DOHH2 (cell line): ENCODE measurements at regions not wholly inside any gene's neighbourhood (a gene's known extent, or its start where the extent isn't known, plus 50 kb on each side); places are given as distances from the start of the nearest gene placed in this dataset.
"Not testable (repeated sequence)": the region's sequence is repeated elsewhere in the genome, so short reads cannot be mapped to it uniquely, and the experiment has no call there.

Experiments used
- H3F3A ChIP-seq: fragments of 200-600 bp; sonication (generic), shearing (Covaris generic); 2 replicates; pipeline ENCODE4 v1.6.0; 2016; ENCODE audit warnings: antibody characterized with exemption, mild to moderate bottlenecking; ENCODE audit not compliant: control insufficient read depth, insufficient read depth
- H3K27ac ChIP-seq: fragments of 200-600 bp; sonication (generic); 2 replicates; pipeline ENCODE4 v1.5.1; 2014; ENCODE audit warnings: low read depth, mild to moderate bottlenecking, low read length, moderate library complexity
- H3K27me3 ChIP-seq: fragments of 200-600 bp; sonication (generic); 2 replicates; pipeline ENCODE4 v1.6.1; 2014; ENCODE audit warnings: mild to moderate bottlenecking, low read length, mixed read lengths; ENCODE audit not compliant: control insufficient read depth
- H3K36me3 ChIP-seq: fragments of 200-600 bp; sonication (generic); 2 replicates; pipeline ENCODE4 v1.6.1; 2014; ENCODE audit warnings: mild to moderate bottlenecking, low read length, moderate library complexity, mixed read lengths; ENCODE audit not compliant: control insufficient read depth
- H3K4me1 ChIP-seq: fragments of 200-600 bp; sonication (generic); 2 replicates; pipeline ENCODE4 v1.6.1; 2014; ENCODE audit warnings: mild to moderate bottlenecking, low read length, mixed read lengths; ENCODE audit not compliant: control insufficient read depth
- H3K4me2 ChIP-seq: fragments of 200-600 bp; sonication (generic); 2 replicates; pipeline ENCODE4 v1.6.0; 2014; ENCODE audit warnings: mild to moderate bottlenecking, low read length, moderate library complexity
- H3K4me3 ChIP-seq: fragments of 200-600 bp; sonication (generic); 2 replicates; pipeline ENCODE4 v1.5.1; 2014; ENCODE audit warnings: mild to moderate bottlenecking, low read length, mixed read lengths
- H3K79me2 ChIP-seq: fragments of 200-600 bp; sonication (generic); 2 replicates; pipeline ENCODE4 v1.6.1; 2014; ENCODE audit warnings: mild to moderate bottlenecking, low read length, mixed read lengths; ENCODE audit not compliant: control insufficient read depth
- H3K9me2 ChIP-seq: fragments of 200-600 bp; sonication (generic); replicated peaks from 2 replicates; pipeline ENCODE4 v1.6.1; 2014; ENCODE audit warnings: mild to moderate bottlenecking, low read length, mixed read lengths; ENCODE audit not compliant: control insufficient read depth
- H3K9me3 ChIP-seq: fragments of 200-600 bp; sonication (generic); 2 replicates; pipeline ENCODE4 v1.6.1; 2014; ENCODE audit warnings: antibody characterized with exemption, low read length, mixed read lengths; ENCODE audit not compliant: control insufficient read depth, insufficient read depth
- H4K20me1 ChIP-seq: fragments of 200-600 bp; sonication (generic); 2 replicates; pipeline ENCODE4 v1.6.0; 2014; ENCODE audit warnings: low read depth, mild to moderate bottlenecking, antibody characterized with exemption, low read length, moderate library complexity; ENCODE audit not compliant: control insufficient read depth, insufficient read depth
- CTCF ChIP-seq: fragments of 200-600 bp; sonication (generic); IDR thresholded peaks from one replicate; pipeline ENCODE4 v1.5.1; 2014; ENCODE audit warnings: antibody characterized with exemption, mild to moderate bottlenecking, low read depth, low read length; ENCODE audit not compliant: poor library complexity, severe bottlenecking
- EZH2phosphoT487 ChIP-seq: fragments of 200-600 bp; sonication (generic); IDR thresholded peaks from 2 replicates; pipeline ENCODE4 v1.6.1; 2017; ENCODE audit warnings: borderline replicate concordance, mild to moderate bottlenecking, antibody characterized with exemption, low read length, moderate library complexity, mixed read lengths

- Histone ChIP-seq H3K27ac (no peak overlapping the region), H3K9me2 (no peaks in the 10 kb centered on the region), H3F3A (no peaks in the 10 kb centered on the region), H3K4me3 (no peak overlapping the region), H3K79me2 (no peaks in the 10 kb centered on the region), H3K4me2 (no peak overlapping the region), H4K20me1 (no peaks in the 10 kb centered on the region), H3K36me3 (no peaks in the 10 kb centered on the region), H3K9me3 (no peaks in the 10 kb centered on the region), H3K4me1 (no peaks in the 10 kb centered on the region), H3K27me3 (no peaks in the 10 kb centered on the region)
- TF ChIP-seq EZH2phosphoT487: no peak
- TF ChIP-seq CTCF: no peak
Measured at GRCh38 chr15:58378241-58379085, 53.3 kb upstream of the LIPC start.

- H3K4me1 ChIP-seq, H3K27ac ChIP-seq: not testable (repeated sequence)
Measured at GRCh38 chr15:58379454-58379853, 52.3 kb upstream of the LIPC start.

GRCh38 chr15:58380280-58380945 lies 51.4 kb upstream of the LIPC start:
- no peak overlapping the region for H3K4me2 ChIP-seq
- 0 out of 2 replicates have a peak, but pooled peaks cover 2% of the 10 kb centered on the region for H3K27me3 ChIP-seq
- H4K20me1 ChIP-seq: no peaks in the 10 kb centered on the region
- no peak for TF ChIP-seq EZH2phosphoT487
- TF ChIP-seq CTCF: no peak
- H3K9me3 ChIP-seq: no peaks in the 10 kb centered on the region
- no peaks in the 10 kb centered on the region for H3K36me3 ChIP-seq
- no peaks in the 10 kb centered on the region for H3K4me1 ChIP-seq
- H3K79me2 ChIP-seq: no peaks in the 10 kb centered on the region
- H3F3A ChIP-seq: no peaks in the 10 kb centered on the region
- no peaks in the 10 kb centered on the region for H3K9me2 ChIP-seq
- no peak overlapping the region for H3K27ac ChIP-seq
- no peak overlapping the region for H3K4me3 ChIP-seq

More at GRCh38 chr15:58379454-58379853, 52.3 kb upstream of the LIPC start:
- not testable (repeated sequence) for H3K79me2 ChIP-seq, H3K9me3 ChIP-seq, H3K9me2 ChIP-seq, H3F3A ChIP-seq, H3K4me3 ChIP-seq, H4K20me1 ChIP-seq, H3K36me3 ChIP-seq, H3K27me3 ChIP-seq, H3K4me2 ChIP-seq

- Histone ChIP-seq H4K20me1 (no peaks in the 10 kb centered on the region), H3K9me2 (no peaks in the 10 kb centered on the region), H3K4me2 (no peak overlapping the region), H3K79me2 (no peaks in the 10 kb centered on the region), H3K36me3 (no peaks in the 10 kb centered on the region), H3K4me1 (no peaks in the 10 kb centered on the region), H3F3A (no peaks in the 10 kb centered on the region), H3K4me3 (no peak overlapping the region), H3K27me3 (0 out of 2 replicates have a peak, but pooled peaks cover 2% of the 10 kb centered on the region), H3K27ac (no peak overlapping the region), H3K9me3 (no peaks in the 10 kb centered on the region)
- TF ChIP-seq CTCF: no peak
- TF ChIP-seq EZH2phosphoT487: no peak
Measured at GRCh38 chr15:58381697-58382096, 50.1 kb upstream of the LIPC start.
